ENCODE measurements at regions not wholly inside any gene's neighbourhood (a gene's known extent, or its start where the extent isn't known, plus 50 kb on each side); places are given as distances from the start of the nearest gene placed in this dataset.

DNA sequence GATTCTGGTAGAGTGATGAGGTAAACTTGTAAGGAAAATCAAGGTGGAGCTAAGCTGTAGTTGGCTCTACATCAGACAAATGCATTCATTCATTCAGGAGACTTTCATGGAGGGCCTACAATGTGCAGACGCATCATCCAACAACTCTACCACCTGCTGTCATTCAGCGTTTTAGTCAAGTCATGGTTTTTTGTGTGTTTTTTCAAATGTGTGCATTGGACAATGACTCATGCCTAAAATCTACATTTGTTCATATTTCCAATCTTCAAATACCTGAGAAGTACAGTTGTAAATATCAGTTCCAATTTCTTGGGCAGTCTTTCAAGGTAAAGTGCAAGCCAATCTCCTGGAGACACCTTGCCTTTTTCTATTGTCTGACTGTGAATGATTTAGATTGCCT is 108.0 kb upstream of the LGALSL start:
- no peak for DNase-seq

- DNase-seq: no peak
These were observed 105.4 kb upstream of the LGALSL start for GRCh38 chr2:64348386-64349130.

DNA sequence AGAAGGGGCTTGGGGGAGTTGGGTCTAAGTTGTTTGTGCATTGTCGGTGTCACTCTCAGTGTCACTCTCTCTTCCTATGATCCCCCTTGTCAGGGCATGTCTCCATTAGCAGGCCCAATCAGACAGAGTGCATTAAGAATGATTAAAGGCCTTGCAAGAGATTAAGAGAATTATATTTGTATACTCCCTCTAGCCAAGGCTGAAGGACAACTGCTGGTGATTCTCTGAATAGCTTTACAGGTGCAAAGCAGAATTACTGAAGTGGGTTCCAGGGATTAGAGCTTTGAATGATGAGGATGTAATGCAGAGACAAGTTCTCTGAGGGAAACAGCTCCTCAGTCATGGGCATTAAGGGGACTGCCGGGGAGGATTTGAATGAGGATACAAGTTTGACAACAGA is 104.8 kb upstream of the LGALSL start:
- no peak for DNase-seq

GRCh38 chr2:64350996-64351395 is 103.0 kb upstream of the LGALSL start:
- DNase-seq: no peak

- DNase-seq: no peak
These were observed 101.7 kb upstream of the LGALSL start for GRCh38 chr2:64352292-64352691.

- DNase-seq: peak; percentile 90
These were observed 98.9 kb upstream of the LGALSL start for GRCh38 chr2:64354857-64355680.

DNA sequence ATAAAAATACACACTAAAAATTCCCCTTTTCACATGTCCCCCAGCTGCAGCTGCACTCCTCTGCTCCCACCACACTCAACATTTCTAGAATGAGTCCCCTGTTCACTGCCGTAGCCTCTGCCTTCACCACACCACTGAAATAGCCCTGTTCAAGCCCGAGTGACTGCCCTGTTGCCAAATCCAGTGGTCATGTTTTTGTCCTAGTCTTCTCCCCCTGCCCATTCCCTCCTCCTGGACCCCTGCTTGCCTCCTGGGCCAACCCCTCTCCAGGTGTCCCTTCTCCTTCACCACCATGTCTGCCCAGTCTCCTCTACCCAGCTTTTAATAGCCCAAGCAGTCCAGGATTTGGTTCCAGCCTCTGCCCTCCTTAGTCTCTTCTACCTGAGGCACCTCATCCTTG is 97.1 kb upstream of the LGALSL start:
- no peak for DNase-seq

- no peak for DNase-seq
These were observed 94.6 kb upstream of the LGALSL start for GRCh38 chr2:64359171-64359891.

GRCh38 chr2:64359892-64360657 is 93.9 kb upstream of the LGALSL start:
- no peak for DNase-seq

DNA sequence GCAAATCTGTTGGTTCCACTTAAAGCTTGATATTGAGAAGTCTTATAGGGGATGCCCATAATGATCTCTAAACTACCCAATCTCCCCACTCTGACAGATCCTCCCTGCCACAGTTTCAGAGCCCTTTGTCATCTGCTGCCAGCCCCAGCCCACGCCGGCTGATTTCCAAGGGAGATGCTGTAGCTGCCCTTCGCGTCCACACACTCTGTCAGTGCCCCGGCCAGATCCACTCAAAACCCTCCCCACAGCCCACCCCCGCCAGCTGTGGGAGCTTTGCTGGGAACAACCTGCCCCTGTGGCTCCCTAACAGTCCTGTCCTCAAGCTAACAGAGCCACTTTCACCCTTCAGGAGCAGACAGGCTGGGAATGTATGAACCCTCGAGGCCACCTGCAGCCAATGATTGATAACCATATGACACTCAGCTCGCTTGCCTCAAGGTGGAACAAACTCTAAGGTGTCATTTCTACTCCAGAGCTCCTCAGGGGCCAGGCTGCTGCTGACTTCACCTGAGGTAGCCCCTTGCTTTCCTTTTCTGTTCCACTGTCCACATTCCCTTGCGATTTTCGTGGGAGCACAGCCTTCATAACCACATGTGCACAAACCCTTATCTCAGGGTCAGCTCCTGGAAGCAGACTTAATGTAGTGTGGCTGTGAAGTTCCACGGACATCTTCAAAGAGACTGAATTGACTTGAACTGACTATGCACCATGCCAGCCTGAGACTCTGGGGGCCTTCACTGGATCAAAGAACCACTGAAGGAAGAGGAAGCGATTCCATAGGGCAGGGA is 92.6 kb upstream of the LGALSL start:
- DNase-seq: no peak

DNA sequence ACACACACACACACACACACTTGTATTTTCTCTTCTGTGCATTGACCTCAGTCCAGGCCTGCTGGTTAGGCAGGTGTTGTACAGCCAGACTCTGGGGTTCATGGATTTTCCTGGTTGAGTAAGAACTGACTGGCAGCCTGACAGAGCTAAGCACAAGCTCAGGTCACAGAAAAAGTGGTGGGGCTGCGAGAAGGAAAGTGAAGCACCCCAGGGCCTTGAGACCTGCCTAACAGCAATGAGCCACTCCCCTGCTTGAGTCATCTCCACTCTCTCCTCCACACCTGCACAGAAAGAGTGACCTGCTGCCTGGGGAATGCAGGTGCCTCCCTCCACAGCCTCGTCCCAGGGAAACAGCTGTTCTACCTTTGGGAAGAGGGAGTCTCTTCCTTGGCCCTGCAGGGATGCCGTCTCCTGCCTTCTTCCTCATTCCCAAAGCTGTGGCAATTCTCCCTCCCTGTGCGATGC is 91.4 kb upstream of the LGALSL start:
- no peak for DNase-seq

- no peak for DNase-seq
These were observed 90.8 kb upstream of the LGALSL start for GRCh38 chr2:64363140-64363539.

DNA sequence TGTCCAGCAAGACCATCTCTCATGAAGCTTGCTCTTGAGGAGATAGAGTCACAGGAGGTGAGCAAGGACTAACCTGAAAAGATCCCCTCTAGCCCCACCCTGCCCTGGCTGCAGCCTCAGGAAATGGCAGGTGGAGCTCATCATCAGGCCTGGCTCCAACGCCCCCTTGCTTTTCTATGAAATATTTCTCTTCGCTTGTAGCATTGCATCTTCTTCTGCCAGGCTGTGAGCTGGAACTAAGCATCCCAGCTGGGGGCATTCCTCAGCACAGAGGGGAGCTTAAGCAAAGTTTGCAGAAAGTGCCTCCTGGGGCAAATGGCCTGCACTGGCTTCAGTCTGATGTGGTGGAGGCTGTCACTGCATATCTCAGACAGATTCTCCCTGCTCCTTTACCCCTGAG is 90.1 kb upstream of the LGALSL start:
- DNase-seq: no peak

- DNase-seq: no peak
These were observed 86.3 kb upstream of the LGALSL start for GRCh38 chr2:64367444-64368232.

GRCh38 chr2:64369706-64370105 is 84.3 kb upstream of the LGALSL start:
- no peak for DNase-seq

GRCh38 chr2:64371727-64372126 is 82.2 kb upstream of the LGALSL start:
- DNase-seq: no peak

DNA sequence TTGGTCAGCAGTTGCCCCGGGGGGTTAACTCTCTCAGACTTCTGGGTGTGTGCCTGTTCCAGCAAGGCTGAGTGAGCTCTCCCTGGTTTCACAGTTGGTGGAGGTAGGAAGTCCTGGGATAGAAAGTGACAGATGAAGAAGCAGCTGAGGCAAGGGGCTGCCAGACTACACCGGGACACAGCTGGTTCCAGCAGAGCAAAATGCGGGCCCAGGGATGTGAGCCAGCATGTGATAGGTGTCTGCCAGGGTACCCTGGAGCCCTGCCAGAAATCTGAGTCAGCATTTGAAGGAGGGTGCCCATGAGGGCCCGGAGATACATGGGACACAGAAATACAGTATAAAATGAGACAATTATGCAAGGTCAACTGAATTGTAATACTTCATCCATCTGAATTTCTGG is 79.3 kb upstream of the LGALSL start:
- DNase-seq: no peak

DNA sequence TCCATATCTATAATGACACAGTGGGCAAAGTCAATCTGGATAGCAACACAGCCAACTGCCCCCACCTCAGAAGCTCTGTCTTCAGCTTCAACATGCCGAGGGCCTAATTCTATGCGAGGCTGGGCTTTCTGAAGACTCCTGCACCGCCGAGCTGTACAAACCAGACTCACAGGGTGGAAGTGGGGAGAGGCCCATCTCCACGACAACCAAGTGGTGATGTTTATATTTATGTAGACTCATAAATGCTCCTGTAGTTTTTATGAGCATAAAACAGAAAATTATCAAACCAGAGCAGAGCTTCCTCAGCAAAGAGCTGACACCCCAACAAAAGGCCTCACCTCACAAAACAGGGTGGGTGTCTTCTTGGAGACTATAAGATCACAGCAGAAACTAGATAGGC is 77.0 kb upstream of the LGALSL start:
- DNase-seq: no peak

- no peak for DNase-seq
These were observed 74.8 kb upstream of the LGALSL start for GRCh38 chr2:64379186-64379585.

GRCh38 chr2:64380853-64381527 is 73.0 kb upstream of the LGALSL start:
- no peak for DNase-seq
